ENCODE measurements at regions not wholly inside any gene's neighbourhood (a gene's known extent, or its start where the extent isn't known, plus 50 kb on each side); places are given as distances from the start of the nearest gene placed in this dataset.
A peak's percentile ranks its signal among the peaks of the same experiment; 100 is the strongest.
"Not testable (repeated sequence)": the region's sequence is repeated elsewhere in the genome, so short reads cannot be mapped to it uniquely, and the experiment has no call there.

- Histone ChIP-seq H3K36me3 (no peaks in the 10 kb centered on the region), H3K4me1 (peaks cover 17% of the 10 kb centered on the region), H3K4me3 (ENCODE audit: low read depth, low read length) (no peak overlapping the region), H3K27me3 (no peaks in the 10 kb centered on the region), H3K9me3 (no peaks in the 10 kb centered on the region)
- no peak for DNase-seq
- no peak for TF ChIP-seq CTCF (IDR thresholded peaks at IDR 0.05; ENCODE audit: low read depth, low read length)
Measured at GRCh38 chr2:128415779-128416061, 97.1 kb upstream of the HS6ST1 start.

GRCh38 chr2:128416109-128416785 is 97.6 kb upstream of the HS6ST1 start:
- Histone ChIP-seq H3K4me3 (ENCODE audit: low read depth, low read length) (no peak overlapping the region), H3K4me1 (peaks cover 21% of the 10 kb centered on the region), H3K27me3 (no peaks in the 10 kb centered on the region), H3K36me3 (no peaks in the 10 kb centered on the region), H3K9me3 (no peaks in the 10 kb centered on the region)
- TF ChIP-seq CTCF (IDR thresholded peaks at IDR 0.05; ENCODE audit: low read depth, low read length), result peak; percentile 22; the same call in 1 of the 2 replicates
- DNase-seq, result peak; percentile 70

GRCh38 chr2:128416806-128417205 is 98.1 kb upstream of the HS6ST1 start:
- H3K4me3 ChIP-seq (ENCODE audit: low read depth, low read length), result no peak overlapping the region
- peak; percentile 21 for DNase-seq
- no peak for TF ChIP-seq CTCF (IDR thresholded peaks at IDR 0.05; ENCODE audit: low read depth, low read length)
- H3K36me3 ChIP-seq, result no peaks in the 10 kb centered on the region
- H3K4me1 ChIP-seq, result peaks cover 26% of the 10 kb centered on the region
- H3K9me3 ChIP-seq, result no peaks in the 10 kb centered on the region
- H3K27me3 ChIP-seq, result no peaks in the 10 kb centered on the region

GRCh38 chr2:128417264-128417663 is 98.6 kb upstream of the HS6ST1 start:
- H3K9me3 ChIP-seq; H3K4me3 ChIP-seq (ENCODE audit: low read depth, low read length); H3K27me3 ChIP-seq; DNase-seq; H3K36me3 ChIP-seq: not testable (repeated sequence)
- peaks cover 26% of the 10 kb centered on the region for H3K4me1 ChIP-seq

- no peaks in the 10 kb centered on the region for H3K36me3 ChIP-seq
- TF ChIP-seq CTCF (IDR thresholded peaks at IDR 0.05; ENCODE audit: low read depth, low read length), result no peak
- no peaks in the 10 kb centered on the region for H3K9me3 ChIP-seq
- no peak overlapping the region for H3K4me3 ChIP-seq (ENCODE audit: low read depth, low read length)
- DNase-seq, result no peak
- peaks cover 25% of the 10 kb centered on the region for H3K4me1 ChIP-seq
- H3K27me3 ChIP-seq, result no peaks in the 10 kb centered on the region
Measured at GRCh38 chr2:128420131-128420530, 101.5 kb upstream of the HS6ST1 start.

GRCh38 chr2:128420776-128421175 is 102.1 kb upstream of the HS6ST1 start:
- Histone ChIP-seq H3K36me3 (no peaks in the 10 kb centered on the region), H3K9me3 (no peaks in the 10 kb centered on the region), H3K4me3 (ENCODE audit: low read depth, low read length) (no peak overlapping the region), H3K4me1 (peaks cover 25% of the 10 kb centered on the region), H3K27me3 (no peaks in the 10 kb centered on the region)
- TF ChIP-seq CTCF (IDR thresholded peaks at IDR 0.05; ENCODE audit: low read depth, low read length), result no peak
- peak; percentile 47 for DNase-seq

- H3K4me3 ChIP-seq (ENCODE audit: low read depth, low read length), result no peak overlapping the region
- no peaks in the 10 kb centered on the region for H3K27me3 ChIP-seq
- no peak for TF ChIP-seq CTCF (IDR thresholded peaks at IDR 0.05; ENCODE audit: low read depth, low read length)
- H3K9me3 ChIP-seq, result no peaks in the 10 kb centered on the region
- H3K36me3 ChIP-seq, result no peaks in the 10 kb centered on the region
- DNase-seq, result no peak
- H3K4me1 ChIP-seq, result peaks cover 25% of the 10 kb centered on the region
Measured at GRCh38 chr2:128421286-128421685, 102.6 kb upstream of the HS6ST1 start.
